Stimulated activated CD4-positive, alpha-beta T cell treated with anti-CD3 and anti-CD28 coated beads, Interleukin-1b, Interleukin-23, amount 100 ng/mL, for 24 hours (primary cell): ENCODE measurements at regions not wholly inside any gene's neighbourhood (a gene's known extent, or its start where the extent isn't known, plus 50 kb on each side); places are given as distances from the start of the nearest gene placed in this dataset.

Experiments
- DNase-seq, 4 experiments: peaks; one replicate each; pipeline ENCODE4 v3.0.0-alpha.2; 2020; ENCODE audit warnings: low read depth in 4 of 4, low spot score in 1 of 4

GRCh38 chr2:200013906-200014305 is 58.5 kb downstream of the MAIP1 start:
- DNase-seq, result no peak

- DNase-seq, result no peak
Observed at GRCh38 chr2:200021449-200022114, 66.2 kb downstream of the MAIP1 start.

- no peak for DNase-seq
Observed at GRCh38 chr2:200022511-200022910, 67.1 kb downstream of the MAIP1 start.

DNA sequence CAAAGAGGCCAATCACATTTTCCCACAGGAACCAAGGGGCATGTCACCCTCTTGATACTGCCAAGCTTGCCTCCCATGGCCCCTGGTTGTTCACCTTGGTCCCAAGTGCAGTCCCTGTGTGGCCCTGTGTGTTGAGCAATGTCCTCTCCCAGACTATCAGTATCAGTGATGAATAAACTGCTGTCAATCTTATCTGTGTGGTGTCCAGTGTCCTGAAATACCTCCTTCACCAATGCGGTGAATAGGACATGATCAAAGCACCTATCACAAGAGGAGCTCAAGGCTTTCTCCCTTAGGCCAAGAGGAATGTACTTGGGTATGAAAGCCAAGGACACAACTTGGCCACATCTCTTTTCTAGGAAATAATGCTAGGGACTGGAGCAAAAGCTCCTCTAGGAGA is 68.2 kb downstream of the MAIP1 start:
- no peak for DNase-seq

GRCh38 chr2:200025717-200026116 is 70.3 kb downstream of the MAIP1 start:
- DNase-seq, result no peak

DNA sequence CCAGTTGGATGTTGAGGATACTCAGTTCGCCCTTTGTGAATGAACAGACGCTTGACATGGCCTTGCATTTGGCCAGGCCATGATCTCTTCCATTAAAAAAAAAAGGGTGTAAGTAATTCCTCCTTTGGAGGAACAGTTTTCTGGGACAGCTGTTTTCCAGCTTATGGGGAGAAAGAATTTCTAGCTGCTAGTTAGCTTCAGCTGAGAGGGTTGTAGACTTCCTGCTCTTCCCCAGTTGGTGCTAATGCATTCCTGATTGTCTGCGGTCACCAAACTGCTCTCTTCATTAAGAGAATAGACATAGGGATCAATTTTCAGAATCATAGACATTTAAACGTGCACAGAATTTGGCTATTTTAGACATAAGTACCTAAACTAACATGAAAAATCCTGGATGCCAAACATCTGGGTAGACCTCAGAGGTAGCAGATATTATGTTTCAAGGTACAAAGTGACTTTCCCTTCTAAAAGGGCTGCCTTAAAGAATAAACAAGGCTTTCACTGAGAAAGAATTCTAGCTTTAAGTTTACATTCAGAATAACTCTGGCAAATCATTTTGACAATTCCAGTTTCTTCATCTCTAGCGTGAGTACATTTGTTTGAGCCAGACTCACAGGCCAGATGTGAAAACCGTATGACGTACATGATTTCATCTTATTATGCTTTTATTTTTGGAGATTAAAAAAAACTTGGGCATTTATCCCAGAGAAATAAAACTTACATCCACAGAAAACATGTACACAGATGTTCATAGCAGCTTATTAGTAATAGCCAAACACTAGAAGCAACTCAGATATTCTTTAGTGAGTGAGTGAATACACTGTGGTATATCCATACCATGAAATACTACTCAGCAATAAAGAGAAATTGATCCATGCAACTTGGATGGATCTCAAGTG is 71.2 kb downstream of the MAIP1 start:
- no peak for DNase-seq

- no peak for DNase-seq
Observed at GRCh38 chr2:200028998-200029397, 73.6 kb downstream of the MAIP1 start.

DNA sequence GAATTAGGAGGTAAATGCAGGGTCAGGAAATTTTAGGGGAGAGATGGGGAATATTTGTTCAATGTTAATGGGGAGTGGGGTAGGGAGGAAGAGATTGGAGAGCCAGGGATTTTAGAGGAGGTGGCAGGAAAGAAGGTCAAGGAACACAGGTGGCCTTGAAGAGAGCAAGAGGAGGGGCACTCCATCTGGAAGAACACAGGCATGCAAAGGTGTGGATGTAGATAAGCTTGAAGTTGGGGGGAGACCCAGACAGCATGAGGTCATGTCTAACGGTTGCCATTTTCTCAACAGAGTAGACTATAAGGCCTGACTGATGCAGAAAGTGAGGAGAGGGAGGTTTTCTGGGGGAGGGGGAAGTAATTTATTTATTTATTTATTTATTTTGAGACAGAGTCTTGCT is 77.5 kb downstream of the MAIP1 start:
- DNase-seq, result no peak

DNA sequence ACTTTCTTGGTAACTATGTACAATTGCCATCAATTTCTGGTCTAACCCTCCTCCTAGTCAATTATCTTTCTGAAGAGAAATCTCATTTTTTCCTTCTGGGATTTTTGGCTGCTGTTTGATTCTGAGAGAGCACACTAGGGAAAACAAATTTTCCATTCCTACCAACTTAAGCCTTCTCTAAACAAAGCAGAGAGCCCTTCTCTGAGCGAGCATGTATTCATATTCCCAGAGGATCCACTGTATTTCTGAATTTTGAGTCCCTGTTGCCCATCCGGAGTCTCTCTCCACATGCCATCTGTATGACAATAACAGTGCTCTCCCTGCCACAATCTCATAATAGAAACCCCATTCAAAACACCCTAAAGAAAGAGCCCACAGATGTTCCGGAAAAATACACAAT is 78.5 kb downstream of the MAIP1 start:
- no peak for DNase-seq

DNA sequence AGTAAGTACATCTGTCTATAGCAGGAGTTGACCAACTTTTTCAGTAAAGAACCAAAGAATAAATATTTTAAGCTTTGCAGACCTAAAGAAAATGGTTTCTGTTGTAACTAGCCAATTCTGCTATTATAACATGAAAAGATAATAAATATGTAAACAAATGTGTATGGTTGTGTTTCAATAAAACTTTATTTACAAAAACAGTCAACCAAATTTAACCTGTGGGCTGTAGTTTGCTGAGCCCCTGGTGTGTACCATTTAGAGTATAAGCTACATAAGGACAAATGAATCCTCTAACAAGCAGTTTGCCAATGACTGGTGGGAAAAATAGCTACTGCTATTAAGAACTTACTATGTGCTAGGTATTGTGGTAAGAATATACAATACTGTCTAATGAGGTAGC is 79.4 kb downstream of the MAIP1 start:
- no peak for DNase-seq

GRCh38 chr2:200039724-200040650 is 84.6 kb downstream of the MAIP1 start:
- DNase-seq, result no peak

DNA sequence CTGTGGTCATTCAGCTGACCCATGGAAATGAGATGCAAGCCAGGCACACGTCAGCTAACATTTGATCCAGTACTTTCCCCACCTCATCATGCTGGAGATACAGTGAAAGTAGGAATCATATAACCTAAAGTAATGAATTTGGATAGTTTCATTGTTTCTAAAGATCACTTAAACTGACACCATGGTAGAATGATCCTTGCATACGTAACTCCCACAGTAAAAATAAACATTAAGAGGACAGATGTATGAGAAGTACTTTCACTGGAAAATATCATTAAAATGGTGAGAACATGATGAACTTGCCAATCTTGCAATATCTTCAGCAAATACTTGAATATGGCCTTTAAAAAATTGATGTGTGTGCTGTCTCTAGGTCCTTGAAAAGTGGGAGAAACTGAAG is 85.4 kb downstream of the MAIP1 start:
- no peak for DNase-seq

DNA sequence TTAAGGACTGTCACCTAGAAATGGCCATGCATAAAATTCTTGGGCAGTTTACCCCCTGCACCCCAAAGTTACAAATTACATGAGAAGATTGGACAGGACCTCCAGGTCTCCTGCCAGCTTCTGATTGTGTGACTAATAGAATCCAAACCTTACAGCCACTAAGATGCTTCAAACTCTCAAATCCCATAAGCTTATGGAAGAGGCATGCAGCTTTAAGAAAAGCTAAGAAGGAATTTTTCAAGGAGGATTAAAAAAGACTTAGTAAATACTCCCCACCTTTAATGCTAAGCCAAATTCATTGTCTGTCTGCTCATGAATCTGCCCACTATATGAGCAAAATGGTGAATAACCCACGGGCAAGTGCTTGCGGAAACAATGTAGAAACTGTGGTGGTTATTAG is 86.3 kb downstream of the MAIP1 start:
- DNase-seq, result no peak

DNA sequence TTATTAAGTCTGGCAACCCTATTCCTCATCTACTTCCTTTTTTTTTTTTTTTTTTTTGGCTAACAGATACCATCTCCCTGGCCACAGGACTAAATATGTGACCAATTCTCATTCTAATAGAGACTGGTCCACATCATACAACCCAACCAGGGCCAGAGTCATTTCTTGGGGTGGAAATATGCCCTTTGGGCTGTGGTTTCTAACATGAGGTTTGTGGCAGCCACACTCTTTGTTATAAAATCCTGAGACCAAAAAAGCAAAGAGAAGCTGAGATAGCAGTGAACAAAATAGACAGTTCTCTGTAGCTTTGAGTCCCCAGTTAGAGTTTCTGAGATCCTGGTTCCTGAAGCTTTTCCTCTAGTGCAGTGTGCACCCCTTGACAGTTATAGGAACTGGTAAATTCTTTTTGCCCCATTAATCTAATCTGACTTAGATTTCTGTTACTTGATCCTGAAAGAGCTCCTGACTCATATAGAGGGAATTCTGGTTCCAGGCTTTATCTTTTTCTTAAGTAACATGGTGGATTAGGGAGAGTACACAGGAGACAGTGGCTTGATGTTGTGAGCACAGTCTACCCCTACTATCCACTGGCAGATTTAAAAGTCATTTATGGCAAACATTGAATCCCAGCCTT is 86.8 kb downstream of the MAIP1 start:
- DNase-seq, result no peak

GRCh38 chr2:200042944-200043343 is 87.6 kb downstream of the MAIP1 start:
- no peak for DNase-seq

- no peak for DNase-seq
Observed at GRCh38 chr2:200044453-200044852, 89.1 kb downstream of the MAIP1 start.

- no peak for DNase-seq
Observed at GRCh38 chr2:200048421-200048820, 93.0 kb downstream of the MAIP1 start.

- no peak for DNase-seq
Observed at GRCh38 chr2:200049086-200049485, 93.7 kb downstream of the MAIP1 start.

DNA sequence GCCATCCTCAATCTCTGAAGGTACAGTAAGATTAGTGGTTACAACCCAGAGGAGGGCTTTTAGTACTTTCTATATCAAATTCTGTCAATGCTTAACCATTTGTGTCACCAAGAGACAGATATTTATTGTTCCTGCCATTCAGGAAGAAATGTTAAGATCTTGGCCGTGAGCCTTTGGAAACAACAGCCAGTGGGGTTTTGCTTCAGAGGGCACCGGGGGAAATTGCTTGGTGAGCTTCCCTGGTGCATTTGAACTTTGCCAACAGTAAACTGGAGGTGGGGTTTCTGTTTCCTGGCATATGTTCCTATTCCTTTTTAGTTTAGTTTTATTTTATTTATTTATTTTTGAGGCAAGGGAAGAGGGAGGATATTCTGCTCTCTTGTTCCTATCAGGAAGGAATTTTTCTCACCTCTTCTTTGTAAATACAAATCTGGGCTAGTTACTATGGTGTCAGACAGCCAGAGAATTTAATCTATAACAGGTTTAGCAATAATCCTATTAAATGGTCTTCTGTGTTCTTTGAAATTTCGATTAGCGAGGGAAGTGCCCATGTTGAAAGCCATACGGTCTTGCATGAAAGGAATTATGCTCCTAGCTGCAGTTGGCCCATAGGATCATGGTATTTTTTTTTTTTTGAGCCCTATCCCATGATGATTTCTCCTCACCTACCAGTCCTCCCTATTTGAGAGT is 95.7 kb downstream of the MAIP1 start:
- no peak for DNase-seq

GRCh38 chr2:200051611-200051945 is 96.2 kb downstream of the MAIP1 start:
- no peak for DNase-seq

DNA sequence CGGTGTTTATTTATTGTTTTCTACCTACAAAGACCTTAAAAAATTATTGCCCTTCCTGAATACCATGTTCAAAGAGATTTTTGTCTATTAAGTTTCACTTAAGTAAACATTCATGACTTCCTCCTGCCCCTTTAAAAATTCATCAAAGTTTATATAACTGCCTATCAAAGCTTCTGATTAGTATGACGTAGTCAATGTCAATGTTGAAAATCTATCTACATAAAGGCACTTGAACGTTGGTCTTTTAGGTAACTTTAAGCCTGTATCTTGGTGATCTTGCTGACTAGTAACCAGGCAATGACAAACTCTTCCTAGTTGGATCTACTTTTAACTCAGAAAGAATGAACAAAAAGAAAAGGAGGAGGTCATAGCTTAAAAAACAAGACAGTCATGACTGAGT is 97.2 kb downstream of the MAIP1 start:
- no peak for DNase-seq
